ENCODE measurements at regions not wholly inside any gene's neighbourhood (a gene's known extent, or its start where the extent isn't known, plus 50 kb on each side); places are given as distances from the start of the nearest gene placed in this dataset.

GRCh38 chr10:131700506-131700905, 200.3 kb upstream of the PPP2R2D start:
- DNase-seq (ENCODE audit: low read depth in 2 of 2, low spot score in 1 of 2), result no peak

- DNase-seq (ENCODE audit: low read depth in 2 of 2, low spot score in 1 of 2), result no peak
Measured at GRCh38 chr10:131701131-131701947, 199.5 kb upstream of the PPP2R2D start.

- no peak for DNase-seq (ENCODE audit: low read depth in 2 of 2, low spot score in 1 of 2)
Measured at GRCh38 chr10:131702531-131703356, 198.1 kb upstream of the PPP2R2D start.

- no peak for DNase-seq (ENCODE audit: low read depth in 2 of 2, low spot score in 1 of 2)
Measured at GRCh38 chr10:131703541-131703940, 197.3 kb upstream of the PPP2R2D start.

GRCh38 chr10:131703941-131704340, 196.9 kb upstream of the PPP2R2D start:
- DNase-seq (ENCODE audit: low read depth in 2 of 2, low spot score in 1 of 2), result no peak

GRCh38 chr10:131706476-131706875, 194.3 kb upstream of the PPP2R2D start:
- no peak for DNase-seq (ENCODE audit: low read depth in 2 of 2, low spot score in 1 of 2)

- no peak for DNase-seq (ENCODE audit: low read depth in 2 of 2, low spot score in 1 of 2)
Measured at GRCh38 chr10:131706952-131707351, 193.9 kb upstream of the PPP2R2D start.

GRCh38 chr10:131708225-131708880, 192.5 kb upstream of the PPP2R2D start:
- DNase-seq (ENCODE audit: low read depth in 2 of 2, low spot score in 1 of 2), result no peak

- DNase-seq (ENCODE audit: low read depth in 2 of 2, low spot score in 1 of 2), result no peak
Measured at GRCh38 chr10:131710142-131710861, 190.5 kb upstream of the PPP2R2D start.

GRCh38 chr10:131722121-131722520, 178.7 kb upstream of the PPP2R2D start:
- no peak for DNase-seq (ENCODE audit: low read depth in 2 of 2, low spot score in 1 of 2)

GRCh38 chr10:131722525-131723264, 178.1 kb upstream of the PPP2R2D start:
- no peak for DNase-seq (ENCODE audit: low read depth in 2 of 2, low spot score in 1 of 2)

- no peak for DNase-seq (ENCODE audit: low read depth in 2 of 2, low spot score in 1 of 2)
Measured at GRCh38 chr10:131723297-131724168, 177.3 kb upstream of the PPP2R2D start.

- no peak for DNase-seq (ENCODE audit: low read depth in 2 of 2, low spot score in 1 of 2)
Measured at GRCh38 chr10:131724169-131724545, 176.7 kb upstream of the PPP2R2D start.

GRCh38 chr10:131724891-131725580, 175.8 kb upstream of the PPP2R2D start:
- no peak for DNase-seq (ENCODE audit: low read depth in 2 of 2, low spot score in 1 of 2)

- DNase-seq (ENCODE audit: low read depth in 2 of 2, low spot score in 1 of 2), result no peak
Measured at GRCh38 chr10:131725581-131726069, 175.2 kb upstream of the PPP2R2D start.

- DNase-seq (ENCODE audit: low read depth in 2 of 2, low spot score in 1 of 2), result no peak
Measured at GRCh38 chr10:131726076-131726880, 174.5 kb upstream of the PPP2R2D start.

GRCh38 chr10:131726967-131727366, 173.8 kb upstream of the PPP2R2D start:
- DNase-seq (ENCODE audit: low read depth in 2 of 2, low spot score in 1 of 2), result no peak

- no peak for DNase-seq (ENCODE audit: low read depth in 2 of 2, low spot score in 1 of 2)
Measured at GRCh38 chr10:131727560-131727959, 173.2 kb upstream of the PPP2R2D start.
